HEK293T (cell line): ENCODE measurements at regions not wholly inside any gene's neighbourhood (a gene's known extent, or its start where the extent isn't known, plus 50 kb on each side); places are given as distances from the start of the nearest gene placed in this dataset.

Source experiments
- ARNT ChIP-seq: fragments of 450-650 bp; IDR thresholded peaks from 2 replicates; pipeline ENCODE4 v1.6.1; 2017; ENCODE audit warnings: mild to moderate bottlenecking
- BHLHE40 ChIP-seq: fragments of 450-650 bp; IDR thresholded peaks from 2 replicates; pipeline ENCODE4 v1.6.1; 2016; ENCODE audit warnings: mild to moderate bottlenecking, moderate library complexity, borderline replicate concordance
- FOXK2 ChIP-seq: fragments of 450-650 bp; IDR thresholded peaks from 2 replicates; pipeline ENCODE4 v1.6.1; 2016; ENCODE audit warnings: mild to moderate bottlenecking
- FOXM1 ChIP-seq: fragments of 450-650 bp; IDR thresholded peaks from 2 replicates; pipeline ENCODE4 v1.6.1; 2017; ENCODE audit warnings: mild to moderate bottlenecking, borderline replicate concordance
- HDGF ChIP-seq: fragments of 450-650 bp; IDR thresholded peaks from 2 replicates; pipeline ENCODE4 v1.6.1; 2017; ENCODE audit warnings: antibody characterized with exemption, borderline replicate concordance
- NFRKB ChIP-seq: fragments of 450-650 bp; IDR thresholded peaks from 2 replicates; pipeline ENCODE4 v1.6.1; 2016; ENCODE audit warnings: mild to moderate bottlenecking, moderate library complexity
- PKNOX1 ChIP-seq: fragments of 450-650 bp; IDR thresholded peaks from 2 replicates; pipeline ENCODE4 v1.6.1; 2016
- SP1 ChIP-seq: fragments of 450-650 bp; IDR thresholded peaks from 2 replicates; pipeline ENCODE4 v1.6.1; 2017
- SUZ12 ChIP-seq: fragments of 450-650 bp; IDR thresholded peaks from 2 replicates; pipeline ENCODE4 v1.6.1; 2016; ENCODE audit warnings: mild to moderate bottlenecking
- TARDBP ChIP-seq: fragments of 450-650 bp; IDR thresholded peaks from 2 replicates; pipeline ENCODE4 v1.6.1; 2016
- ZNF384 ChIP-seq: fragments of 450-650 bp; IDR thresholded peaks from 2 replicates; pipeline ENCODE4 v1.6.1; 2016

GRCh38 chr22:27284324-27284723 lies 517.2 kb downstream of the MN1 start:
- TF ChIP-seq BHLHE40 (no peak), SP1 (no peak), FOXK2 (no peak), FOXM1 (no peak), PKNOX1 (no peak), HDGF (no peak), ZNF384 (no peak), SUZ12 (no peak), ARNT (no peak), NFRKB (no peak), TARDBP (no peak)
